NCI-H82 (cell line): ENCODE measurements at regions not wholly inside any gene's neighbourhood (a gene's known extent, or its start where the extent isn't known, plus 50 kb on each side); places are given as distances from the start of the nearest gene placed in this dataset.
"Not testable (repeated sequence)": the region's sequence is repeated elsewhere in the genome, so short reads cannot be mapped to it uniquely, and the experiment has no call there.

Source experiments
- DNase-seq: peaks from one replicate; lab custom pipeline; 2025; lab: John Stamatoyannopoulos, UW

- no peak for DNase-seq
These were observed 50.2 kb upstream of the CPNE4 start for GRCh38 chr3:132084982-132085381.

GRCh38 chr3:132087356-132087755 is 52.5 kb upstream of the CPNE4 start:
- no peak for DNase-seq

GRCh38 chr3:132088291-132088690 is 53.5 kb upstream of the CPNE4 start:
- no peak for DNase-seq

- DNase-seq, result no peak
These were observed 56.1 kb upstream of the CPNE4 start for GRCh38 chr3:132090921-132091320.

GRCh38 chr3:132116601-132117000 is 81.8 kb upstream of the CPNE4 start:
- no peak for DNase-seq

- no peak for DNase-seq
These were observed 82.8 kb upstream of the CPNE4 start for GRCh38 chr3:132117642-132118041.

GRCh38 chr3:132119531-132119930 is 84.7 kb upstream of the CPNE4 start:
- no peak for DNase-seq

GRCh38 chr3:132124096-132124495 is 89.3 kb upstream of the CPNE4 start:
- DNase-seq, result no peak

- DNase-seq, result no peak
These were observed 90.0 kb upstream of the CPNE4 start for GRCh38 chr3:132124651-132125284.

GRCh38 chr3:132134611-132135010 is 99.8 kb upstream of the CPNE4 start:
- DNase-seq, result no peak

GRCh38 chr3:132135628-132136333 is 101.0 kb upstream of the CPNE4 start:
- DNase-seq, result no peak

GRCh38 chr3:132136334-132136716 is 101.5 kb upstream of the CPNE4 start:
- DNase-seq, result no peak

- not testable (repeated sequence) for DNase-seq
These were observed 102.1 kb upstream of the CPNE4 start for GRCh38 chr3:132136902-132137301.

GRCh38 chr3:132145833-132146232 is 111.0 kb upstream of the CPNE4 start:
- no peak for DNase-seq

GRCh38 chr3:132154619-132155018 is 119.8 kb upstream of the CPNE4 start:
- no peak for DNase-seq

- no peak for DNase-seq
These were observed 124.3 kb upstream of the CPNE4 start for GRCh38 chr3:132159145-132159544.

GRCh38 chr3:132160198-132160597 is 125.4 kb upstream of the CPNE4 start:
- DNase-seq, result no peak

- peak; percentile 39 for DNase-seq
These were observed 126.8 kb upstream of the CPNE4 start for GRCh38 chr3:132161608-132162007.

GRCh38 chr3:132164469-132165092 is 129.8 kb upstream of the CPNE4 start:
- no peak for DNase-seq

GRCh38 chr3:132167870-132168269 is 133.1 kb upstream of the CPNE4 start:
- no peak for DNase-seq

- no peak for DNase-seq
These were observed 139.7 kb upstream of the CPNE4 start for GRCh38 chr3:132174500-132174899.

GRCh38 chr3:132180337-132180791 is 136.8 kb upstream of the ACP3 start:
- DNase-seq, result peak; percentile 81

- no peak for DNase-seq
These were observed 133.4 kb upstream of the ACP3 start for GRCh38 chr3:132183811-132184210.
